ENCODE measurements at regions not wholly inside any gene's neighbourhood (a gene's known extent, or its start where the extent isn't known, plus 50 kb on each side); places are given as distances from the start of the nearest gene placed in this dataset.

GRCh38 chr7:81430761-81431160 is 339.1 kb downstream of the HGF start:
- TF ChIP-seq CTCF (IDR thresholded peaks at IDR 0.05) (no peak), POLR2A (IDR thresholded peaks at IDR 0.05) (no peak)

Data from adrenal gland (tissue), 5 donors.